MM.1S (cell line): ENCODE measurements at regions not wholly inside any gene's neighbourhood (a gene's known extent, or its start where the extent isn't known, plus 50 kb on each side); places are given as distances from the start of the nearest gene placed in this dataset.

ENCODE experiments used
- DNase-seq: peaks from one replicate; pipeline ENCODE4 v3.0.0-alpha.2; 2015
- H2AFZ ChIP-seq: fragments of 300-600 bp; sonication (generic); 2 replicates; pipeline ENCODE4 v1.6.0; 2016; ENCODE audit warnings: antibody characterized with exemption, low read length
- H3F3A ChIP-seq: fragments of 300-600 bp; sonication (generic); 2 replicates; pipeline ENCODE4 v1.6.1; 2016; ENCODE audit warnings: mild to moderate bottlenecking, antibody characterized with exemption, low read length, moderate library complexity, mixed read lengths; ENCODE audit not compliant: insufficient read depth
- H3K27ac ChIP-seq: fragments of 300-600 bp; sonication (generic); 2 replicates; pipeline ENCODE4 v1.5.1; 2016; ENCODE audit warnings: mild to moderate bottlenecking, low read length
- H3K27me3 ChIP-seq: fragments of 300-600 bp; sonication (generic); replicated peaks from 2 replicates; pipeline ENCODE4 v1.6.0; 2016; ENCODE audit warnings: low read length; ENCODE audit not compliant: insufficient read depth
- H3K36me3 ChIP-seq: fragments of 300-600 bp; sonication (generic); replicated peaks from 2 replicates; pipeline ENCODE4 v1.6.1; 2016; ENCODE audit warnings: mild to moderate bottlenecking, low read length, mixed read lengths; ENCODE audit not compliant: insufficient read depth
- H3K4me1 ChIP-seq: fragments of 300-600 bp; sonication (generic); 2 replicates; pipeline ENCODE4 v1.6.1; 2016; ENCODE audit warnings: low read length, mixed read lengths
- H3K4me2 ChIP-seq: fragments of 300-600 bp; sonication (generic); 2 replicates; pipeline ENCODE4 v1.6.0; 2016; ENCODE audit warnings: low read depth, low read length
- H3K4me3 ChIP-seq: fragments of 300-600 bp; sonication (generic); 2 replicates; pipeline ENCODE4 v1.5.1; 2016; ENCODE audit warnings: low read length, mixed read lengths
- H3K79me2 ChIP-seq: fragments of 300-600 bp; sonication (generic); 2 replicates; pipeline ENCODE4 v1.6.1; 2016; ENCODE audit warnings: mixed run types, low read length, mixed read lengths
- H3K9ac ChIP-seq: fragments of 300-600 bp; sonication (generic); 2 replicates; pipeline ENCODE4 v1.6.1; 2016; ENCODE audit warnings: low read length, mixed read lengths
- H3K9me2 ChIP-seq: fragments of 300-600 bp; sonication (generic); replicated peaks from 2 replicates; pipeline ENCODE4 v1.6.1; 2016; ENCODE audit warnings: mild to moderate bottlenecking, low read length, mixed read lengths; ENCODE audit not compliant: insufficient read depth
- H3K9me3 ChIP-seq: fragments of 300-600 bp; sonication (generic); replicated peaks from 2 replicates; pipeline ENCODE4 v1.6.1; 2016; ENCODE audit warnings: mild to moderate bottlenecking, low read length, mixed read lengths; ENCODE audit not compliant: insufficient read depth
- H4K20me1 ChIP-seq: fragments of 300-600 bp; sonication (generic); 2 replicates; pipeline ENCODE4 v1.6.1; 2016; ENCODE audit warnings: mild to moderate bottlenecking, low read length, moderate library complexity, mixed read lengths; ENCODE audit not compliant: insufficient read depth
- CTCF ChIP-seq: fragments of 300-600 bp; sonication (generic); IDR thresholded peaks from 2 replicates; pipeline ENCODE4 v1.5.1; 2016; ENCODE audit warnings: antibody characterized with exemption, low read length, mixed read lengths
- EZH2 ChIP-seq: fragments of 300-600 bp; sonication (generic); optimal IDR thresholded peaks from 2 replicates; pipeline ENCODE3; 2017; ENCODE audit warnings: low read depth, mild to moderate bottlenecking, antibody characterized with exemption, low read length, mixed read lengths
- EZH2phosphoT487 ChIP-seq: fragments of 300-600 bp; sonication (generic); IDR thresholded peaks from 2 replicates; pipeline ENCODE4 v1.6.1; 2018; ENCODE audit warnings: antibody characterized with exemption, low read length

- H3K4me2 ChIP-seq, result no peak overlapping the region
- DNase-seq, result no peak
- H3K36me3 ChIP-seq, result no peaks in the 10 kb centered on the region
- H3K27ac ChIP-seq, result no peak overlapping the region
- H3K4me1 ChIP-seq, result no peaks in the 10 kb centered on the region
- H3K4me3 ChIP-seq, result no peak overlapping the region
- H3K9ac ChIP-seq, result no peak overlapping the region
- no peaks in the 10 kb centered on the region for H3K9me2 ChIP-seq
- H3F3A ChIP-seq, result no peaks in the 10 kb centered on the region
- no peaks in the 10 kb centered on the region for H3K27me3 ChIP-seq
- no peak overlapping the region for H2AFZ ChIP-seq
- no peak for TF ChIP-seq EZH2phosphoT487
- no peak for TF ChIP-seq EZH2
- no peak for TF ChIP-seq CTCF
- H3K79me2 ChIP-seq, result no peaks in the 10 kb centered on the region
- H4K20me1 ChIP-seq, result no peaks in the 10 kb centered on the region
- no peaks in the 10 kb centered on the region for H3K9me3 ChIP-seq
Observed at GRCh38 chr4:97279391-97279790, 863.9 kb downstream of the STPG2 start.

GRCh38 chr4:97300561-97300960 lies 842.7 kb downstream of the STPG2 start:
- TF ChIP-seq EZH2phosphoT487, result no peak
- TF ChIP-seq EZH2, result no peak
- no peak for TF ChIP-seq CTCF
- Histone ChIP-seq H3F3A (no peaks in the 10 kb centered on the region), H3K36me3 (no peaks in the 10 kb centered on the region), H3K79me2 (no peaks in the 10 kb centered on the region), H3K4me1 (no peaks in the 10 kb centered on the region), H3K4me3 (no peak overlapping the region), H3K27me3 (no peaks in the 10 kb centered on the region), H3K9ac (no peak overlapping the region), H3K9me2 (no peaks in the 10 kb centered on the region), H3K9me3 (no peaks in the 10 kb centered on the region; the same call in 1 of the 2 replicates), H4K20me1 (no peaks in the 10 kb centered on the region), H3K4me2 (no peak overlapping the region), H3K27ac (no peak overlapping the region), H2AFZ (no peak overlapping the region)
- no peak for DNase-seq

GRCh38 chr4:97305351-97305750 lies 837.9 kb downstream of the STPG2 start:
- no peaks in the 10 kb centered on the region for H3F3A ChIP-seq
- no peak overlapping the region for H3K27ac ChIP-seq
- no peaks in the 10 kb centered on the region for H3K79me2 ChIP-seq
- H3K9me2 ChIP-seq, result no peaks in the 10 kb centered on the region
- H3K36me3 ChIP-seq, result no peaks in the 10 kb centered on the region
- no peaks in the 10 kb centered on the region for H3K4me1 ChIP-seq
- H4K20me1 ChIP-seq, result no peaks in the 10 kb centered on the region
- no peaks in the 10 kb centered on the region for H3K27me3 ChIP-seq
- H3K9me3 ChIP-seq, result no peaks in the 10 kb centered on the region; the same call in 1 of the 2 replicates
- no peak overlapping the region for H2AFZ ChIP-seq
- TF ChIP-seq EZH2phosphoT487 (no peak), CTCF (no peak), EZH2 (no peak)
- no peak overlapping the region for H3K9ac ChIP-seq
- no peak overlapping the region for H3K4me2 ChIP-seq
- H3K4me3 ChIP-seq, result no peak overlapping the region
- DNase-seq, result no peak
